ENCODE measurements at regions not wholly inside any gene's neighbourhood (a gene's known extent, or its start where the extent isn't known, plus 50 kb on each side); places are given as distances from the start of the nearest gene placed in this dataset.
"Not testable (repeated sequence)": the region's sequence is repeated elsewhere in the genome, so short reads cannot be mapped to it uniquely, and the experiment has no call there.

DNA sequence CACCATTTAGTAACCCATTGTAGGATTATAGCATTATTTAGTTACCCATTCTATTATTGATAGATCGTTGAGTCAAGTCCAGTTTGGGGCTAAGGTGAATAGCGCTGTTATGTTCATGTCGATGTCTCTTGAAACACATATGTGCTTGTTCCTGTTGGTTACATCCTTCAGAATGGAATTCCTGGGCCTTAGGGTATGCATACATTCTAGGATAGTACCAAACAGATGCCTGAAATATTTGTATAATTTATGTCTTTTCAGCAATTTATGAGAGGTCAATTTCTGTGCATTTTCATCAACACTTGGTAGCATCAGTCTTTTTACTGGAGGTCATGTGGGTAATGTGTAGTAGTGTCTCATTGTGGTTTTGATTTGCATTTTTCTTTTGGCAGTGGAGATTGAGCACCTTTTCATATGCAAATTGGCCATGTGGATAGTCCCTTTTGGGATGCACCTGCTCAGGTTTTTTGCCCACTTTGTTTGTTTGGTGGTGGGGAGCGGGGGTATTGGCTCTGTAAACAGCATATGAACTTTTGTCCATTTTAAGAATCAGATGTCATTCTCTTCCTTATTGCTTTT, 104.2 kb downstream of the CDRT15L2 start:
- TF ChIP-seq, protein P1, sequence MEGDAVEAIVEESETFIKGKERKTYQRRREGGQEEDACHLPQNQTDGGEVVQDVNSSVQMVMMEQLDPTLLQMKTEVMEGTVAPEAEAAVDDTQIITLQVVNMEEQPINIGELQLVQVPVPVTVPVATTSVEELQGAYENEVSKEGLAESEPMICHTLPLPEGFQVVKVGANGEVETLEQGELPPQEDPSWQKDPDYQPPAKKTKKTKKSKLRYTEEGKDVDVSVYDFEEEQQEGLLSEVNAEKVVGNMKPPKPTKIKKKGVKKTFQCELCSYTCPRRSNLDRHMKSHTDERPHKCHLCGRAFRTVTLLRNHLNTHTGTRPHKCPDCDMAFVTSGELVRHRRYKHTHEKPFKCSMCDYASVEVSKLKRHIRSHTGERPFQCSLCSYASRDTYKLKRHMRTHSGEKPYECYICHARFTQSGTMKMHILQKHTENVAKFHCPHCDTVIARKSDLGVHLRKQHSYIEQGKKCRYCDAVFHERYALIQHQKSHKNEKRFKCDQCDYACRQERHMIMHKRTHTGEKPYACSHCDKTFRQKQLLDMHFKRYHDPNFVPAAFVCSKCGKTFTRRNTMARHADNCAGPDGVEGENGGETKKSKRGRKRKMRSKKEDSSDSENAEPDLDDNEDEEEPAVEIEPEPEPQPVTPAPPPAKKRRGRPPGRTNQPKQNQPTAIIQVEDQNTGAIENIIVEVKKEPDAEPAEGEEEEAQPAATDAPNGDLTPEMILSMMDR (conservative IDR thresholded peaks at IDR 0.05; ENCODE audit: low read length) = not testable (repeated sequence)
- not testable (repeated sequence) for TF ChIP-seq EZH2phosphoT487 (IDR thresholded peaks at IDR 0.05; ENCODE audit: borderline replicate concordance)

Data from Loucy (cell line).